KOPT-K1 (cell line): ENCODE measurements at regions not wholly inside any gene's neighbourhood (a gene's known extent, or its start where the extent isn't known, plus 50 kb on each side); places are given as distances from the start of the nearest gene placed in this dataset.

Source experiments
- H3K27ac ChIP-seq: fragments of 200-600 bp; sonication (generic); 2 replicates; pipeline ENCODE4 v1.5.1; 2016; ENCODE audit warnings: antibody characterized with exemption, mild to moderate bottlenecking, low read depth, low read length; ENCODE audit not compliant: poor library complexity, severe bottlenecking
- H3K36me3 ChIP-seq: fragments of 200-600 bp; sonication (generic); 2 replicates; pipeline ENCODE4 v1.5.1; 2017; ENCODE audit warnings: antibody characterized with exemption, mild to moderate bottlenecking, low read length, moderate library complexity; ENCODE audit not compliant: insufficient read depth
- H3K9me3 ChIP-seq: fragments of 200-600 bp; sonication (generic); 2 replicates; pipeline ENCODE4 v1.5.1; 2017; ENCODE audit warnings: antibody characterized with exemption, low read length, mild to moderate bottlenecking; ENCODE audit not compliant: insufficient read depth, poor library complexity, severe bottlenecking

- Histone ChIP-seq H3K27ac (no peak overlapping the region), H3K36me3 (no peaks in the 10 kb centered on the region), H3K9me3 (no peaks in the 10 kb centered on the region)
These were observed 241.4 kb upstream of the PGRMC2 start for GRCh38 chr4:128528793-128529553.

DNA sequence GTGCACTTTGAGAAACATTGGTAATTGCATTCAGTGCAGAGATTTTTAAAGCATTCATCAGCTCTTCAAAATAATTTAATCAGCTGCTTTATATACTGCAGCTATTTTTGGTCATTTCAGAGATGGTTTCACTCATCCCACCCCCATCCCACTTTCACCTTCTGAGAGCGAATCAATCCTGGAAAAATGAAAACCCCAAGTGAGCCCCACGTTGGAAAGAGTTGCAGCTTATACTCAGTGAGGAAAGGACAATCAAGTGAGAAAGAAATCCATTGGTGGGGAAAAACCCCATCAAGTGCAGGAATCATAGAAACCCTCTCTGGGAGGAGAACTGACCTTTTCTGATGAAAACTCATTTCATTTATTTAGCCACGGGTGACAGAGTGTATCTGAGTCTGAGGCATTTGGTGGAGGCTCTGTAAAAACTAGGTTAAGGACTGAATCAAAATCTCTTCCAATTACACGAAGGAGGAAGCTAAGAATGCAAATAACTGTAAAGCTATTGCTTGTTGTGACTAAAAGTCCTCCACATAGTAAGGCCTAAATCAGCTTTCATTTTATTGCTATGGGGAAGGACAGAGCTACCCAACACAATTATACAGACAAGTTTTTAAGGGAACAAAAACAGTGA, 240.4 kb upstream of the PGRMC2 start:
- Histone ChIP-seq H3K27ac (no peak overlapping the region), H3K36me3 (no peaks in the 10 kb centered on the region), H3K9me3 (no peaks in the 10 kb centered on the region)

- Histone ChIP-seq H3K9me3 (no peaks in the 10 kb centered on the region), H3K36me3 (no peaks in the 10 kb centered on the region), H3K27ac (no peak overlapping the region)
These were observed 239.7 kb upstream of the PGRMC2 start for GRCh38 chr4:128527351-128527750.

- Histone ChIP-seq H3K36me3 (no peaks in the 10 kb centered on the region), H3K27ac (no peak overlapping the region), H3K9me3 (no peaks in the 10 kb centered on the region)
These were observed 238.5 kb upstream of the PGRMC2 start for GRCh38 chr4:128525992-128526630.

DNA sequence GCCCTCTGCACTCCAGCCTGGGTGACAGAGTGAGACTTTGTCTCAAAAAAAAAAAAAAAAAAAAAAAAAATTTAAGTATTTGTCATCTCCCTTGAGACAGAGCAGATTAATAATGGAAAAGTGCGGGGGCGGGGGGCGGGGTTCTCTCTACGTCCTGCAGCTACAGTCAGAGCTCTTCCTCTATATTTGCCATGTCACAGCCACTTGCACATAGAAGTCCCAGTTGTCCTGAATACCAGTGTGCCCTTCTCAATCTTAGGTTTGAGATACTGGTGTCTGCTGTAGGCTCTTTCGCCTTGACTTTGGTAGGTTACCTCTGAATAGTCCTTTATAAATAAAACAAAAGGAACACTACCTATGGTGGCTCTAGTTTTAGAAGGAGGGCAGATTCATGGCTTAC, 237.8 kb upstream of the PGRMC2 start:
- Histone ChIP-seq H3K27ac (no peak overlapping the region), H3K9me3 (no peaks in the 10 kb centered on the region), H3K36me3 (no peaks in the 10 kb centered on the region)

- Histone ChIP-seq H3K36me3 (no peaks in the 10 kb centered on the region), H3K27ac (no peak overlapping the region)
These were observed 236.7 kb upstream of the PGRMC2 start for GRCh38 chr4:128524311-128524710.

GRCh38 chr4:128521648-128522111, 234.1 kb upstream of the PGRMC2 start:
- Histone ChIP-seq H3K9me3 (no peaks in the 10 kb centered on the region), H3K36me3 (no peaks in the 10 kb centered on the region), H3K27ac (no peak overlapping the region)

More at GRCh38 chr4:128524311-128524710, 236.7 kb upstream of the PGRMC2 start:
- H3K9me3 ChIP-seq = no peaks in the 10 kb centered on the region

DNA sequence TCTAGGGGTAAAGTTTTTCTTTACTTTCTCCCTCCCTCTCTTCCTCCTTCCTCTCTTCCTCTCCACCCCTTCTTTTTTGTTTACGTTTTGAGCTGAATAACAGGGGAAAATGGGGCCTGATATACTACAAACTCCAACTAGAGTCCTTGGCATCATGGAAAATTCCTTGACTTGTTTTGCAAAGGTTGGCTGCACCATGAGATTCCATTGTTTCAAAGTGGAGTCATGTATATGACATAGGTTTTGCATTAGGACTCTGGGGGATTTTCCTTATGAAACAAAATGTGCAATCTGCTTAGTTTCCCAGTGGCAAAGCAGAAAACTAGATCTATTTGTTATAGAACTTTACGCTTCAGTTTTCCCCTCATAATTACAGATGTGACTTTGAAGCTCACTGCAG, 233.5 kb upstream of the PGRMC2 start:
- Histone ChIP-seq H3K9me3 (no peaks in the 10 kb centered on the region), H3K27ac (no peak overlapping the region), H3K36me3 (no peaks in the 10 kb centered on the region)

- Histone ChIP-seq H3K36me3 (no peaks in the 10 kb centered on the region), H3K27ac (no peak overlapping the region), H3K9me3 (peaks cover 7% of the 10 kb centered on the region)
These were observed 231.7 kb upstream of the PGRMC2 start for GRCh38 chr4:128519163-128519830.

DNA sequence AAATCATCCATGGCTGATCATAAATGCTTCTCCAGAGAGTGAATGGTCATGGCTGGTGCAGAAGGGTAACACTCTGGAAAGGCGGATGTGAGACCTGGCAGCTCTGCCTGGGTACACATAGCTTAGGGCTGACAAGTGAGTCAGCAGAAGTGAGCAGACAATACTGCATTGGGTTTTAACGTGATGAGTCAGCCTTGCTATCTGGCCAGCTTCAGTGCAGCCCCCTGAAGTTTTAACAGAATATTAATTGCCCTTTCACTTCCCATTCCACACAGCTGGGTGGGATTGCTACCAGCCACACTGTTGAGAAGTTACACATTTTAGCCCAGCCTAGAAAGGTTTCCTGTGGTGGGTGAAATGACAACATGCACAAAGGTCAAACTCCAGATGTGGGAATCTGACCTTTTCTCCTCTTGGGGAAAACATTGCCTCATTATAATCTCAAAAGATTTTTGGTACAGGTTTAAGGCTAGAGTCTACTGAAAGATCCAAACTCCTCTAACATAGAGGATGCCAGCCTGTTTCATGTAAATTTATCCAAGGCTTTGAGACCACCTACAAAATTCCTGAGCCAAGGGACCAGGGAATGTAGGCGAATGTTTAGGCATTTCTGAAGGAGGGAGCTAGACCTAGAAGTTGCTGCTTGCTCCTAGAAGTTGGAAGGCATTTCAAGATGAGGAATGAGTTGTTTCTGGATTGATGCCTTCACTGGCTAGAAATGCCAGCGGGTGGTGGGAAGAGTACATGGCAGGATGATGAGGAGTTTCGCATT, 230.3 kb upstream of the PGRMC2 start:
- no peaks in the 10 kb centered on the region for H3K36me3 ChIP-seq
- H3K27ac ChIP-seq = no peak overlapping the region
- peaks cover 10% of the 10 kb centered on the region for H3K9me3 ChIP-seq

DNA sequence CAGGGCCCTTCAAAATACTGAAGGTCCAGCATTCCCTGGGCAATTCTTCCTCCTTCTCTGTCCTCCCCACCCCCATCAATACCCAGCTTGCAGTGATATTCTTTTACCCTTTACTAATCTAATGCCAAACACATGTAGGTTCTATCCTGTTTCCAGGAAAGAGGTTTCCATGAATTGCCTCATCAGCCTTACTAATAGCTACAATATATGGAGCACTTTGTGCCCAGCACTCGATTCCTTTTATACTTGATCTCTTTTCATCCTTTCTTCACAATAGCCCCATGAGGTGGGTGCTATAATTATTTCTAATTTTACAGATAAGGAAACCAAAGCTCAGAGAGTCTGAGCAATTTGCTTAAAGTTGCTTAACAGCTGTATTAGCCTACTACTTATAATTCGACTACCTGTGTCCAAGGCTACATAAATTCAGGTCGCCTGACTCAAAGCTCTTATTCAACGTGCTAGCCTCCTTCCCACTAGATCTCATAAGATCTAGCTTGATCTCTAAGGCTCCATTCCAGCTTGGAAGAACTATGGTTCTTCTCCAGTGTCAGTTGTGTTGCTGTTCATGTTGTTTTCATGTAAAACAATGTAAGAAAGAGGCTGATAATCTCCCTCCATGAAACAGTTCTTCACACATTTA, 229.6 kb upstream of the PGRMC2 start:
- Histone ChIP-seq H3K9me3 (peaks cover 10% of the 10 kb centered on the region), H3K36me3 (no peaks in the 10 kb centered on the region), H3K27ac (no peak overlapping the region)

GRCh38 chr4:128516301-128516969, 228.8 kb upstream of the PGRMC2 start:
- peaks cover 10% of the 10 kb centered on the region for H3K9me3 ChIP-seq
- no peaks in the 10 kb centered on the region for H3K36me3 ChIP-seq
- no peak overlapping the region for H3K27ac ChIP-seq

DNA sequence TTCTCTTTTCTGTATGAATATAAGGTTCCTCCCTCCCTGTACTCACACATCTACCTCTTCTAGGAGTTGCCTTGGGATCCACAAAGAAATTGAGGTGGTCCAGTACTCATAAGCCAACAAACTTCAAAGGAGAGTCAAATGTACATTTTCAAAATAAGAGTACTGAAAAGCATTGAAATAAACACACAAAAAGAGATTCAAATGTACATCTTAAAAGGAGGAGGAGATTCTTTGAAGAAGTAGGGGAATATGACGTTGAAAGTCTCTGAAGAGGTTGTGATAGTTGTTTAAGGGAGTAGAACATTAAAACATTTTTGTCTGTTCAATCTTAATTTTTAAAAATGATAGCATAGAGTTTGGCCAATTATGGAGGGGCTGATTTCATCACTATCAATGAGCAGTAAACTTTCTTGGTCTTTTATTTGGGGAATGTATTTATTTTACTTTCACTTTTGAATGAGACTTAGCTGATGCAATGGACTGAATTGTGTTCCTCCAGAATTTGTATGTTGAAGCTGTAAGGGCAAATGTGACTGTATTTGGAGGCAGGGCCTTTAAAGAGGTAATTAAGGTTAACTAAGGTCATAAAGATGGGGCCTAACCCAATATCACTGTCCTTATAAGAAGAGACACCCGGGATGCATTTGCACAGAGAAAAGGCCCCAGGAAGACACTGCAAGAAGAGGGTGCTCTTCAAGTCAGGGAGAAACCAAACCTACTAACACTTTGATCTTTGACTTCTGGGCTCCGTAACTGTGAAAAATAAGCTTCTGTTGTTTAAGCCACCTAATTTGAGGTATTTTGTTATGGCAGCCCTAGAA, 226.3 kb upstream of the PGRMC2 start:
- H3K27ac ChIP-seq = no peak overlapping the region
- H3K9me3 ChIP-seq = peaks cover 10% of the 10 kb centered on the region
- H3K36me3 ChIP-seq = no peaks in the 10 kb centered on the region
